Loucy (cell line): ENCODE measurements at regions not wholly inside any gene's neighbourhood (a gene's known extent, or its start where the extent isn't known, plus 50 kb on each side); places are given as distances from the start of the nearest gene placed in this dataset.

ENCODE experiments used
- H2AFZ ChIP-seq: fragments of 200-600 bp; sonication (generic); 2 replicates; pipeline ENCODE4 v1.6.0; 2016; ENCODE audit warnings: antibody characterized with exemption, mild to moderate bottlenecking, low read length, moderate library complexity
- H3F3A ChIP-seq: fragments of 200-600 bp; 2 replicates; pipeline ENCODE4 v1.6.0; 2016; ENCODE audit warnings: antibody characterized with exemption, low read depth, mild to moderate bottlenecking
- H3K27me3 ChIP-seq: fragments of 200-600 bp; sonication (generic); 2 replicates; pipeline ENCODE4 v1.6.1; 2014; ENCODE audit warnings: low read length, mild to moderate bottlenecking; ENCODE audit not compliant: insufficient read depth, poor library complexity, severe bottlenecking
- H3K36me3 ChIP-seq: fragments of 200-600 bp; sonication (generic); 2 replicates; pipeline ENCODE4 v1.6.1; 2016; ENCODE audit warnings: low read length; ENCODE audit not compliant: insufficient read depth
- H3K4me1 ChIP-seq: fragments of 200-600 bp; sonication (generic); 2 replicates; pipeline ENCODE4 v1.5.1; 2014; ENCODE audit warnings: low read length, mild to moderate bottlenecking; ENCODE audit not compliant: insufficient read depth, poor library complexity, severe bottlenecking
- H3K4me2 ChIP-seq: fragments of 200-600 bp; sonication (generic); 2 replicates; pipeline ENCODE4 v1.6.0; 2014; ENCODE audit warnings: antibody characterized with exemption, low read length, low read depth, mild to moderate bottlenecking; ENCODE audit not compliant: poor library complexity, severe bottlenecking
- H3K4me3 ChIP-seq: fragments of 200-600 bp; sonication (generic); 2 replicates; pipeline ENCODE4 v1.5.1; 2014; ENCODE audit warnings: low read length, mild to moderate bottlenecking, mixed read lengths; ENCODE audit not compliant: poor library complexity, severe bottlenecking
- H3K79me2 ChIP-seq: fragments of 200-600 bp; sonication (generic); 2 replicates; pipeline ENCODE4 v1.6.1; 2014; ENCODE audit warnings: low read length; ENCODE audit not compliant: insufficient read depth
- H3K9ac ChIP-seq: fragments of 200-600 bp; sonication (generic); 2 replicates; pipeline ENCODE4 v1.6.0; 2014; ENCODE audit warnings: mild to moderate bottlenecking, low read depth, low read length, moderate library complexity; ENCODE audit not compliant: poor library complexity, severe bottlenecking
- H3K9me2 ChIP-seq: fragments of 200-600 bp; sonication (generic); replicated peaks from 2 replicates; pipeline ENCODE4 v1.6.1; 2016; ENCODE audit warnings: low read depth, low read length, mixed read lengths
- H3K9me3 ChIP-seq: fragments of 200-600 bp; sonication (generic); 2 replicates; pipeline ENCODE4 v1.6.1; 2014; ENCODE audit warnings: mild to moderate bottlenecking, antibody characterized with exemption, low read length, low read depth; ENCODE audit not compliant: insufficient read depth
- H4K20me1 ChIP-seq: fragments of 200-600 bp; sonication (generic); 2 replicates; pipeline ENCODE4 v1.6.0; 2014; ENCODE audit warnings: antibody characterized with exemption, low read length, mild to moderate bottlenecking; ENCODE audit not compliant: insufficient read depth, poor library complexity, severe bottlenecking
- EZH2phosphoT487 ChIP-seq: fragments of 200-600 bp; IDR thresholded peaks from 2 replicates; pipeline ENCODE4 v1.6.1; 2018; ENCODE audit warnings: antibody characterized with exemption, mild to moderate bottlenecking, moderate library complexity, borderline replicate concordance
- TF ChIP-seq, protein P1 (sequence below): fragments of 200-600 bp; sonication (generic); conservative IDR thresholded peaks from 2 replicates; pipeline ENCODE4 v1.5.1; 2014; ENCODE audit warnings: mild to moderate bottlenecking, antibody characterized with exemption, low read length

DNA sequence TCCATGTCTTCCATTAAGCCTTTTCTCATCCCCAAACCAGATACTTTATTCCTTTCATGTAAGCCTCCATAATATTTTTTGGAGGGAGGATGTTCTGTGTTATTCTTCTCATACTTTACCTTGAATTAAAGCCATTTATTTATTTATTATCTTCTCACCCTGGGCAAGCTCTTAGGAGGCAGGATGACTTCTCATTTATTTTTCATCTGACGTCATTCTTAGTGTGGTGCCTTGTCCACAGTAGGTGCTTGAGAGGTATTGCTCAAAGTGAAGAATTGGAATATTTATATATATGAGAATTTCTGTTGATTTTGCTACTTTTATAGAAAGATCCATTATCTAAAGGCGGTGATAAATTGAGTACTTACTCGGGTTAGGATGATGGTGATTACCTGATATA lies 458.3 kb upstream of the ACTBL2 start:
- Histone ChIP-seq H3K79me2 (no peaks in the 10 kb centered on the region), H3K27me3 (no peaks in the 10 kb centered on the region), H2AFZ (no peak overlapping the region), H3K9me3 (no peaks in the 10 kb centered on the region), H3K36me3 (no peaks in the 10 kb centered on the region), H3K4me3 (no peak overlapping the region), H3K4me2 (no peak overlapping the region), H3K4me1 (peaks cover 12% of the 10 kb centered on the region), H3F3A (no peaks in the 10 kb centered on the region), H3K9me2 (no peaks in the 10 kb centered on the region), H4K20me1 (no peaks in the 10 kb centered on the region), H3K9ac (no peak overlapping the region)
- TF ChIP-seq, protein P1, sequence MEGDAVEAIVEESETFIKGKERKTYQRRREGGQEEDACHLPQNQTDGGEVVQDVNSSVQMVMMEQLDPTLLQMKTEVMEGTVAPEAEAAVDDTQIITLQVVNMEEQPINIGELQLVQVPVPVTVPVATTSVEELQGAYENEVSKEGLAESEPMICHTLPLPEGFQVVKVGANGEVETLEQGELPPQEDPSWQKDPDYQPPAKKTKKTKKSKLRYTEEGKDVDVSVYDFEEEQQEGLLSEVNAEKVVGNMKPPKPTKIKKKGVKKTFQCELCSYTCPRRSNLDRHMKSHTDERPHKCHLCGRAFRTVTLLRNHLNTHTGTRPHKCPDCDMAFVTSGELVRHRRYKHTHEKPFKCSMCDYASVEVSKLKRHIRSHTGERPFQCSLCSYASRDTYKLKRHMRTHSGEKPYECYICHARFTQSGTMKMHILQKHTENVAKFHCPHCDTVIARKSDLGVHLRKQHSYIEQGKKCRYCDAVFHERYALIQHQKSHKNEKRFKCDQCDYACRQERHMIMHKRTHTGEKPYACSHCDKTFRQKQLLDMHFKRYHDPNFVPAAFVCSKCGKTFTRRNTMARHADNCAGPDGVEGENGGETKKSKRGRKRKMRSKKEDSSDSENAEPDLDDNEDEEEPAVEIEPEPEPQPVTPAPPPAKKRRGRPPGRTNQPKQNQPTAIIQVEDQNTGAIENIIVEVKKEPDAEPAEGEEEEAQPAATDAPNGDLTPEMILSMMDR: no peak
- no peak for TF ChIP-seq EZH2phosphoT487

DNA sequence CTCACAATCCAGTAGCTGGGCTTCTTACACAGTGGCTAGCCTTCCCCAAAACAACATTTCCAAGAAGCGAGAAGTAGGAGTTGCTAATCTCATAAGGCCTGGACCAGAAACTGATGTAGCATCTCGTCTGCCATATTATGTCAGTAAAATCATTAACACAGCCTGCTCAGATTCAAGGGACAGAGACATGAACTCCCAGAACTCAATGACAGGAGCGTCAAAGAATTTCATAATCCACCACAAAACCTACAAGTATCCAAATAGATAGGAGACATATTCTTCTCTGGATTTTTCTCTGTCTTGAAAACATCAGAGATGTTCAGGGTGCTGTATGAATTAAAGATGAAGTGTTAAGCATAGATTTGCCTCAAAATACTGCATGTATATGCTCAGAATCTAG lies 457.6 kb upstream of the ACTBL2 start:
- no peaks in the 10 kb centered on the region for H3K79me2 ChIP-seq

DNA sequence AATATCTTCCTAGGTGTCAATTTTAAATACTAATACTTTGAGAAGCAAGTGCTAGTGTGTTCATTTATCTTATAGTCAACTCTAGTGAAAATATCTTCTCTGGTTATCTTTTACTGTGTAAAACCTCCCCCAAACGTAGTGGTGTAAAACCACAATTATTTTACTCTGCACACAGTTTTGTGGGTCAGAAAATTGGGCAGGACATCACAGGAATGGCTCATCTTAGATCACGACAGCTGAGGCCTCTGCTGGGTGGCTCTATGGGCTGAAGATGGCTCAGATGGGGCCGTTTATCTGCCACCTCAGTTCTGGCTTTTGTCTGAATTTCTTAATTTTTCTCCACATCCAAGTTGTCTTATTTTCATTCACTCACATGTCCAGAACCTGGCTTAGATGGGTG lies 457.2 kb upstream of the ACTBL2 start:
- Histone ChIP-seq H3F3A (no peaks in the 10 kb centered on the region), H3K4me2 (peak overlapping the region; percentile 9), H3K4me1 (peaks cover 12% of the 10 kb centered on the region), H3K4me3 (no peak overlapping the region), H2AFZ (0 out of 2 replicates have a peak overlapping the region, but pooled peaks have one; percentile 5), H3K9ac (no peak overlapping the region), H3K27me3 (no peaks in the 10 kb centered on the region), H3K79me2 (no peaks in the 10 kb centered on the region), H3K9me2 (no peaks in the 10 kb centered on the region), H4K20me1 (no peaks in the 10 kb centered on the region), H3K36me3 (no peaks in the 10 kb centered on the region), H3K9me3 (no peaks in the 10 kb centered on the region)
- TF ChIP-seq, protein P1: no peak
- no peak for TF ChIP-seq EZH2phosphoT487

More for the DNA sequence above, 457.6 kb upstream of the ACTBL2 start:
- Histone ChIP-seq H2AFZ (0 out of 2 replicates have a peak overlapping the region, but pooled peaks have one; percentile 5), H3K4me1 (peaks cover 12% of the 10 kb centered on the region), H3K9me3 (no peaks in the 10 kb centered on the region), H3K4me3 (no peak overlapping the region), H3K27me3 (no peaks in the 10 kb centered on the region), H3K4me2 (no peak overlapping the region), H3K9me2 (no peaks in the 10 kb centered on the region), H4K20me1 (no peaks in the 10 kb centered on the region), H3F3A (no peaks in the 10 kb centered on the region), H3K36me3 (no peaks in the 10 kb centered on the region), H3K9ac (no peak overlapping the region)
- no peak for TF ChIP-seq EZH2phosphoT487
- TF ChIP-seq, protein P1: no peak
